ENCODE measurements at regions not wholly inside any gene's neighbourhood (a gene's known extent, or its start where the extent isn't known, plus 50 kb on each side); places are given as distances from the start of the nearest gene placed in this dataset.

- TF ChIP-seq CTCF (IDR thresholded peaks at IDR 0.05) (no peak), POLR2A (IDR thresholded peaks at IDR 0.05) (no peak)
Measured at GRCh38 chr11:33419924-33420323, 162.7 kb downstream of the HIPK3 start.
